GM18517 (cell line): ENCODE measurements at regions not wholly inside any gene's neighbourhood (a gene's known extent, or its start where the extent isn't known, plus 50 kb on each side); places are given as distances from the start of the nearest gene placed in this dataset.
"Not testable (repeated sequence)": the region's sequence is repeated elsewhere in the genome, so short reads cannot be mapped to it uniquely, and the experiment has no call there.

Experiments used
- ATAC-seq: cut with Tn5 transposase; IDR thresholded peaks from one replicate; pipeline ENCODE4 v1.9.1; 2021; ENCODE audit warnings: mild to moderate bottlenecking, moderate library complexity; ENCODE audit not compliant: unreplicated experiment

DNA sequence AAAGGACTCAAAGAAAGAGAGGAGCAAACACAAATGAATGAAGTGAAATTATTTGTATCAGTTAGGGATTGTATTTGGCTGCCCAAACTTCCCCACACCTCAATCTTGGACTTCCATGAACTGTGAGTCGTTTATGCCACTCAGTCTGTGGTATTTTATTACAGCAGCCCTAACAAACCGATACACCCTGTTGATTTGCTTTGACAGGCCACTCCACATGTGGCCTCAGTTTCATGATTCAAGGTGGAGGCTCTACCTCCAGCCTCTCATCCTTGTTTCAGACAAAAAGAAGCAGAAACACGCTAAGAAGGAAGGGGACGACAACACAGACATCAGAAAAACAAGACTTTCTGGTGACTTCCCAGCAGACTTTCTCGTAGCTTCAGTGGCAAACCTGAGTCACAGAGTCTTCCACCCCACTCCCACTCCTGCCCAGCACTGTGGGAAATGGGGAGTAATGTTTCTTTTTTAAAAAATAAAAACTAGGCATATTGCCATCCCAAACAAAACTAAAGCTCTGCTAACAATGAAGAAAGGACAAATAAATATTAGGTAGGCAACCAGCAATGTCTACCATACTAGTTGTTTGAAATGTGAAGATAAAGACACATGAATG lies 52.2 kb upstream of the ABCA1 start:
- no peak for ATAC-seq

DNA sequence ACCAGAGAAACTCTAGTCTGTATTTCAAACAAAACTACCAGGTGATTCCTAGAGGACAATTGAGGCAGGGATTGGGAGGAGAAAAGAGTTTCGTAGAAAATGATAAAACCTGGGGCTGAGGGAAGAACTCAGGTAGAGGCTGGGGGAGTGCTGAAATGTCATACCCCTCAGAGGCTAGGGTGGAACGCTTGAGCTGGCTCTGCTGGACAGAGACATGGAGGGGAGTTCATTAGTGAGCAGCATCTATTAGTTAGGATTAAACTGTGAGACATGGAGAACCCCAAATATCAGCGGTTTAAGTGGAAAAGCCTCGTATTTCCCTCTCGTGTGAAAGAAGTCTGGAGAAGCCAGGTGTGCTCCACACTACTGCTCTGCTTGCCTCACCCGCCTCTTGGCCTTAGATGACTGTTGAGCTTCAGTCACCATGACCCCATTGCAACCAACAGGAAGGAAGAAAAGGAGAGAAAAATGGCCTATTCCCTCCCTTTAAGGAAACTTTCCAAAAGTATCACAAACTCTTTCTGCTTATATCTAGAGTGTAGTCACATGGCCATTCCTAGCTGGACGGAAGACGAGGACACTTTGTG lies 53.7 kb upstream of the ABCA1 start:
- no peak for ATAC-seq

DNA sequence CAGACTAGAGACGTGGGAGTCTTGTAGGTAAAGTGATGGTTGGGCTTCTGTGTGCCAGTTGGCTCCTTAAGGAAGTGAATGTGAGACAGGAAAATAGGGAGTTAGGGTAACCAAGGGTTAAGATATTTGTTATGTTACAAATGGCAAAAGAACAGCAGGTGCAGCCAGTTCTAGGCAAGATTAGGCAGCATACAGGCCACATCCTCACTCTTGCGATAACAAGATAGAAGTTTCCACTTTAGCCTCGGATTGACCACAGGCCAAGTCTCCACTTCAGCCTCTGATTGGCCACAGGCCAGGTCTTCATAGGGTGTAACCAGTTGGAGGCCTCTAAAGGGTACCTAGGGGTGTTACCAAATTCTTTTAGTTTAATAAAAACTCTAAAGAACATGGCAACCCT lies 54.6 kb upstream of the ABCA1 start:
- no peak for ATAC-seq

DNA sequence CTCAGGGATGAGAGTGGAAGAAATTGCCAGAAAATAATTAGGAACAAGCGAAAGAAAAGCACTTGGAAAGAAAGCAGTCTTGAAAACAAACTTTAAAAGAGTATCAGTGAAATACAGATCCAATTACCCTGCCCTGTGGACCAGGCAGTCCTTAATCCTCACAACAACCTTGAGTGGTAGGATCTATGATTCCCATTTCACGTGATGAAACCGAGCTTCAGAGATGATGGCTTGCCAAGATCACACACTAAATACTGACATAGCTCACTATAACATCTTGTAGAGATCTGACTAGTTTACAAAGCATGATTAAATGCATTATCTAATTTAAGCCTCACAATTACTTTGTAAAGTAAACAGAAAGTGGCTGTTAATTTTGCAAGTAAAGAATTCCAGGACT lies 55.5 kb upstream of the ABCA1 start:
- ATAC-seq, result no peak

DNA sequence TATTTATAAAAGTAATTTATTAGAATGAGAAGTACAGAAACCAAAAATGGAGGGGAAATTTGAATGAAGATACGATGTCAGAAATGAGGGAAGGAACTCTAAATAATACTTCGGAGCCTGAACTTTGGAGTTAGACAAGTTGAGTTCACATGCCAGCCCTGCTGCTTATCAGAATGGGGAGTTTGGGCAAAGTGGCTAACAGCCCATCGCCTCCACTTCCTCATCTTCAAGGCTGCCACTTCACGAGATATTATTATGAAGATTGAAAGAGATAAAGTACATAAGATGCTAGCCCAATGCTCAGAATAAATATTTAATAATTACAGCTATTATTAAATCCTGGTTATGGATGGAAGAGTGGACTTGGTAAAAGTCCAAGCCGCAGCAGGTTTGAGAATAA lies 56.2 kb upstream of the ABCA1 start:
- no peak for ATAC-seq

DNA sequence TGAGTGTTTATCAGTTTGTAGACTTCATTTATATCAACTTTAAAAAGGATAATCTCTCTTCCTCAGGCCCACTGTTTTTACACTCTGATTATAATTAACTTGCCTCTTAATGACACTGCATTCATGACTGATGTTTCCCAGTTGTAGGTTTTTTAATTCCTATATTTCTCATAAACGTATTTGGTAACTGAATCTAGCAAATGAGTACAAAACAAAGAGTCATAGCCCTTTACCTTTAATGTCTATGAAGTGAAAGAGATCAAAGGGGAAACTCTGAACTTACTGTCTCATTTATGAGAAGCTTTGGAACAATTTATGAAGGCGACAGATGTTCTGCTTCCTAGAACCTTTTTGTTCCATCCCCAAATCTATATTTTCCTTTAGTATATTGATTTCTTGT lies 56.6 kb upstream of the ABCA1 start:
- no peak for ATAC-seq

DNA sequence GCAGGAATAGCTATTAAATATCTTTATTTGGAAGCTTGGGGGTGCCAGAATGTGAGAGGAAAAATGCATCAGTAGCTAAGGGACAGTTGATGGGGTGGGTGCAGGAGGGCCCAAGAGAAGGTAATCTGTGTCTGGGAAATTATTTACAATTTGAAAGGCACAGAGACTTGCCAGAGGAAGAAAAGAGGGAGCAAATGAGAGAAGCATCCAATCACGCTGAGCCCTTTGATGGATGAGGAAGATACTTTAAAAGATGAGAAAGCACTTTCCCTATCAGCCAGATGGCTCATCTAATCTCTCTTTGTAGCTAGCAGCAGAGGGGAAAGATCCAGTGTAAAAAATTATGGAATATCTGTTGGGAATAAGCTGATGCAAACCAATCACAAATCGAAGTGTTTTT lies 57.0 kb upstream of the ABCA1 start:
- ATAC-seq, result no peak

DNA sequence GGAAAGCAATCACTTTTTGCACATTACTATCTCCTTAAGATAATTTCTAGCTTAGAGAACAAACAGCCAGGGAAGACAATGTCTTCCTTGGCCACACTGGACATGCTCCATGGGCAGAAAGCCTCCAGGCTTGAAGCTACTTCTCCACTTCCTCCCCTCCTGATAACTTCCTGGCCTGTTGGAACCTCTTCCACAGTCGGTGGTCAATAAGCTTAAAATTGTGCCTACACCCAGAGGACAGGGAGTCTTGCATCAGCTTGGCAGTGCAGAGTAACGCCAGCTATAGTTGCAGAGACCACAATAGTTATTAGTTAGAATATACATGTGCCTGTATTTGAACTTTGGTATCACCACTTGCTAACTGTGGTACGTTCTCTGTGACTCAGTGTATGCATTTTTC lies 58.1 kb upstream of the ABCA1 start:
- ATAC-seq, result no peak

DNA sequence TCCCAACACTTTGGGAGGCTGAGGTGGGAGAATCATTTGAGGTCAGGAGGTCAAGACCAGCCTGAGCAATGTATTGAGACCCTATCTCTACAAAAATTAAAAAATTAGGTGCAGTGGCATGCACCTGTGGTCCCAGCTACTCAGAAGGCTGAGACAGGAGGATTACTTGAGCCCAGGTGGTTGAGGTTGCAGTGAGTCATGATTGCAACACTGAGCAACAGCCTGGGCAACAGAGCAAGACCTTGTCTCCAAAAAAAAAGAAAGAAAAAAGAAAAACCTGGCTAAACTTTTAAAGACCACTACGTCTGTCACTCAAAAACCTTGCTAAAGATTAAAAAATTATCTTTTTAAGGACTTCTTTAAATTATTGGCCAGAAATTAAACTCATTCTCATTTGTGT lies 59.8 kb upstream of the ABCA1 start:
- no peak for ATAC-seq

DNA sequence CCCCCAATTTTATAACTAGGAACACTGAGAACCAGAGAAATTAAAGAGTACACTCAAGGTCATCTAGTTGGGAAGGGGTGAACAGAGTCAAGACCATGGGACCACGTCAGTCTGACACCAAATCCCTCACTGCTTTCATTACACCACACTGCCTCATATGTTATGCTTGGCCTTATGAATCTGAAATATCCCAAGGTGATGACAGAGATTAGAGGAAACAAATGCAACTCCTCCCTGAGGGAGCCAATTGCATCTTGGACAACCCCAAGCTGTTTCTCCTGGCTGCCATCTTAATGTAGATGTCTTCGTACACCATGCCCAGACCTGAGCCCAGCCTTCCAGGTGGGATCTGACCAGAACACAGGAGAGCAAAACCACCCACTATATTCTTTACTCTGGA lies 60.6 kb upstream of the ABCA1 start:
- ATAC-seq, result no peak

DNA sequence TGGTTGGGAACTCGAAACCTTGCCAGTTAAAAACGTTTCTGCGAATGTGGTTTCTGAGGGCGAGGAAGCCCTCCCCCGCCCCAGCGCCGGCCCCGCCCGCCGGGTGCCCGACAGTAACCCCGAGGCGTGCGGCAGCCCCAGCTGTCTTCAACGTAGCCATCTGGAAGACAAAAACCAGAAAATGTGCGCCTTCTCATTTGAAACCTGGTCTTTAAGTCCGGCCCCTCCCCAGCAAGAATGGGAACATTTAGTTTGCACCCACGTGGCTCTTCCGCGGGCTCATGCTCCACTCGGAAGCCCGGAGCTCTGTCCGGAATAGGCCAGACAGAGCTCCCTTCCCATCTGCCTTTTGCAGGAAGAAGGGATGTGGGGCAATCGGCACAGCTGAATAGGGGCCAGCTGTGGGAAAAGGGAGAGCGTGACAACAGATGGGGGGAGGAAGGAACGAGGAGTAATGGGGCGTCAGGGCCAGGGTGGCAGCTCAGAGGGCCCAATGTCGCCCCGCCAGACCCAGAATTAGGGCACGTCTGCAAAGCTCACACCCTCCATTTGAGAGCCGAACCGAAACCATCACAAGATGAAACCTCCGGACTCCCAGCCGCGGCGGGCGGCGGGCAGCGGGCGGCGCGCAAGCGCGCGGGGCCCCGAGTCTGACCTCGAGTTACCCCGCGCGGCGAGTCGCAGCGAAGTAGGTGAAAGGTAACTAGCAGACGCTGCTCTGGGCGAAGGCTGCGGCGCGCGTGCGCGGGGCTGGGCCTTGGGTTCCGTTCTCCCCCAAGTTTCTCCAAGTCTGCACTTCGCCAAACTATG lies 63.4 kb upstream of the ABCA1 start:
- peak; percentile 83 for ATAC-seq

DNA sequence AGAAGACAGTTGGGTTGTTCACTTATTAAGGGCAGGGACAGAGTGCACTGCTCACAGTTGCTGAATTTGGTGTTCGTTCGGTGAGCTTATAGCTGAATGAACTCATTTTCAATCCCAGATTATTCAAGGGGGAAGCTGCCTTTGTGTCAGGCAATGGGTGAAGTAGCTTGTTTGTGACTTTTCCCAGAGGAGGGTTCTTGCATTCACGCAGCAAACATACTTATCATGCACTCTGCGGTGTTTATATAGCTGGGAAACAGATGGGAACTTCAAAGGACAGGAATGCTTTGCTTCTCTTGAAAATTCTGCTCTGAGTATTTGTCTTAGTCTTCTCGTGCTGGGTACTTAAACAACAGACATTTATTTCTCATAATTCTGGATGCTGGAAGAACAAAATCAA lies 64.7 kb upstream of the ABCA1 start:
- ATAC-seq, result no peak

DNA sequence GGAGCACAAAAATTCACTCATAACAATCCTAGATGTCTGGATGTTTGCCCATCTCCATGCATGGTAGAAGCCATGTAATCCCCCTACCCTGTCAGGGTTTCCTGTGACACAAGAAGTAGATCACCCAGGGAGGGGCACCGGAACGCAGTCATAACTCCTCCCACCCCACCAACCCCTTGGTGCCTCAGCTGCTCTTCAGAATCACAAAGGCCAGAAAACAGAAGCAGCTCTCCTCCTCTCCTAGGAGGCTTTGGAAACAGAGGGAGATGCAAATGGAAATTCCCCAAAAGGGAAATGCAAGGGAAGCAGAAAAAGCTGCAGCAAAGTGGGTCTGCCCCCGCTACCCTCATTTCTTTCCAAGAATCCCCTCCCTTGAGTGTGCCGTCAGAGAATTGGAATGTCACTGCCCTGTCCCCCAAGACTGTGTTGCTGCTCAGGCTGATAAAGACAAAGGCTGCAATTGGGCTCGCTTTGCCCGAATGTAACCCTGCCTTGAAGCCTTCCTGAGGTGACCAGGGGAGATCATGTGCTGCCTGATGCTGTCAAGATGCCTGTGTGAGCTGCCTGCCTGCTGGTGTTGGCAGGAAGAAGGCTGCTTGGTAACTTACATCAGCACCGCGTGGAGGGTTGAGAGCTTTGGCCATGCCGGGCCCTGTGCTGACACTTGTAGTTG lies 65.5 kb upstream of the ABCA1 start:
- ATAC-seq, result no peak

DNA sequence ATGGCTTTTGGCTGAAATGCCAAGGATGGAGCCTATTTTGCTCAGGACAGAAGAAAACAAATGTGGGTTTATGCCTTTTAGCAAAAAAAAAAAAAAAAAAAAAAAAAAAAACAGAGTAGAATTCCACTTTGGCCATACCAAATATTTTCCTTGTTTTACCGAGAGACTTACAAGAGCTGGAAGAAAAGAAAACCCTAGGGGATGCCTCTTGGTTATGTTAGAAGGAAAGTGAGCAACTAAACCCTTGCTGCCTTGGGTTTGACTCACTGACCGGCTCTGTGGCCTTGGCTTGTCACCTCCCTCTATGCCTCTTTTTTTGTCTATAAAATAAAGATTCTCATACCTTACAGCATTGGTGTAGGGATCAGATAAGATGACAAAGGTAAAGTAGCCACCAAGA lies 69.6 kb upstream of the ABCA1 start:
- no peak for ATAC-seq

DNA sequence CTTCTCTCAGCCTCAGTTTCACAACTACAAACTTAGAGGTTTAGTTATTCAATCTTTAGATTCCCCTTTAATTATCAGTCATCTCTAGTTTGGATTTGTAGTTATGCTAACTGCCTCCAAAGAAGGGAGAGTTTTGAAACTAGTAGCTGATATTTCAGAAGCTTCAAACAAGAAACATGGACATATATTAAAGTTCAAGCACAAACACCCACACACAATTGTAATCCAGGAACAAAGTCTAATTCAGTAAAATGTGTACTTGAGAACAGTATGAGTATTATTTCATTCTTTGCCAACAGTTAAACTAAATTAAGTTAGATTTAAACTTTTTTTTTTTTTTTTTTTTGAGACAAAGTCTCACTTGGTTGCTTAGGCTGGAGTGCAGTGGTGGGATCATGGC lies 71.2 kb upstream of the ABCA1 start:
- no peak for ATAC-seq

DNA sequence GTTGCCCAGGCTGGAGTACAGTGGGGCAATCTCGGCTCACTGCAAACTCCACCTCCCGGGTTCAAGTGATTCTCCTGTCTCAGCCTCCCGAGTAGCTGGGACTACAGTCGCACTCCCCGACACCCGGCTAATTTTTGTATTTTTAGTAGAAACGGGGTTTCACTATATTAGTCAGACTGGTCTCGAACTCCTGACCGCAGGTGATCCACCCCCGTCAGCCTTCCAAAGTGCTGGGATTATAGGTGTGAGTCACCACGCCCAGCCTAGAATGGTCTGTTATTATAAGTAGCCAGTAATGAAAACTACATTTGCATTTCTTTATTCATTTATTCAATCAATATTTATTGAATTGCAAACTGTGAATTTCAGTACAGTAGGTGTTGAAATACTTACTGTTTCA lies 72.6 kb upstream of the ABCA1 start:
- ATAC-seq, result not testable (repeated sequence)

DNA sequence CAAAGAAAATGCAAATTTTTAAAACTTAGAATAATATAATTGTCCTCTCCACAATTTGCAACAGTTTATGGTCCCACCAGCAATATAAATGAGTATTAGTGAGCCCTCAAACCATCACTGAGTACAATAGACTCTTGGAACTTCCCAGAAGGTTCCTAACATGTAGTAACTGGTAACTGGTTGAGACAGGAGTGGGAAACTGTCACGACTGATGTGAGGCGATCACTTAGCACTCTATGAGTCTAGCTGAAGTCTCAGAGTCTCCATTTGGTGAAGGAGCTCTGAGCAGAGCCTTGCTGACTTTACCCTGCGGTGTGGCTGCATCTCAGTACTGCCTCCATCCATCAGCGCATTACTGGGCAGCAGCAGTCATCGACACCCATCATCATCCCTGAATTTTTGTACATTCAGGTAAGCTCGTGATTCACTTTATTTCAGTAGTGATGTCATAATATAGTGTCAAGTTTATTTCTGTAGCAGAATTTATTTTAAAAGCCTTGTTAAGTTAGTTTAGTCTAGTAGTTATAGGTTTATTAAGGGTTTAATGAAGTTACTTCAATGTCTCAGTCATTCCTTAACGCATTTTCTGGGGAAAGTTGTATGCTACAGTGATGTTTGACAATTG lies 76.6 kb upstream of the ABCA1 start:
- ATAC-seq, result no peak

DNA sequence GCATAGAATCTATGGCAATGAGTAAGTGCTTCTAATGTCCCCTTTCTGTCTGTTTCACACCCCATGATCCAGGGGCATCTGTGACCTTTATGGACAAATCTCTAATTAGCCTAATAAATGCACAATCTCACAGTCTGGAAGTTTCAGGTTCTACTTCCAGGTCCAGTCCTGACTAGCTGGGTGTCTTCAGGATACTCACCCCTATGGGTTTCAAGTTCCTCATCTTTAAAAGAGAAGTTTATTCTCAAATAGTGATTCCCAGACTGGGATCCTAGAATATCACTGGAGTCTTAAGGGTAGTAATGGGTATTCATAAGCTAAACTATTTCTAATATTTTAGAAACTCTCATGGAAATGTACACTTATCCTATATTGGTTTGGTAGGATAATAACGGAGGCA lies 77.2 kb upstream of the ABCA1 start:
- no peak for ATAC-seq

DNA sequence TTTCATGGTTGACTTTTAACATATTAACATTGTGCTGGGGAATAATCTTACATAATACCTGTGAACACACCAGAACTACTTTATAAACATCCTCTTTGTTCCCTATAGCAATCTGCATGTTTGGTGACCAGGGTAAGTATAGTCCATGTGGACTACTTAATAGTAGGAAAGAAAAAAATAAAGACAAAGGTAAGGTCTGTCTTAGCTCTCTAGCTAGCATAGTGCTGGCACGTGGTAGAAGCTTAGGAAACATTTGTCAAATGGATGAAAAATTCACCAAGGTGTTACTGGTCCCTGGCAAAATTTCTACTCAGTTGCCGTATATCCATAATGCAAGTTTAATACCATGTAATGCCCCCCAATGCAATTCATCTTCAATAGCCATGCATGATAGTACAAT lies 78.6 kb upstream of the ABCA1 start:
- no peak for ATAC-seq

DNA sequence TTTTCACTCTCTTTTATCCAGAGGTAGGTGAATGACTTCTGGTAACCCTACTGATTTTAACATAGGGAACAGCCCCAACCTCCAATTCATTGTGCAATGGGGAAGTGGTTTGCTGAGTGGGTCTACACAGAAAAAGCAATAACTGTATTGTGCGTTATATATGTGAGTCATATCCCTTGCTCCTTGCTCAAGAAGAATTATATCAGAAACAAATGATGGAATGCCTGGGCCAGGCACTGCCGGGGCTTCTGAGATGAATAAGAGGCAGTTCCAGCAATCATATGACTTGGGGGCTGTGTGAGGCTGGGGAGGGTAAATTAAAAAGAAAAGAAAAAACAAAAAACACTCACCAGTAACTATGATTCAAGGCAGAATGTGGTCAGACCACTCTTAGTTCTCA lies 79.2 kb upstream of the ABCA1 start:
- ATAC-seq, result no peak

DNA sequence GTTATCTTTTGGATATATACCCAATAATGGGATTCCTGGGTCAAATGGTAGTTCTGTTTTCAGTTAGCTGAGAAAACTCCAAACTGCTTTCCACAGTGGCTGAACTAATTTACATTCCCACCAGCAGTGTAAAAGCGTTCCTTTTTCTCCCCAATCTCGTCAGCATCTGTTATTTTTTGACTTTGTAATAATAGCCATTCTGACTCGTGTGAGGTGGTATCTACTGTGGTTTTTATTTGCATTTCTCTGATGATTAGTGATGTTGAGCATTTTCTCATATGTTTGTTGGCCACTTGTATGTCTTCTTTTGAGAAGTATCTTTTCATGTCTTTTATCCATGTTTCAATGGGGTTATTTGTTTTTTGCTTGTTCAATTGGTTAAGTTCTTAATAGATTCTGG lies 82.1 kb upstream of the ABCA1 start:
- not testable (repeated sequence) for ATAC-seq
